Ishikawa (cell line): ENCODE measurements at regions not wholly inside any gene's neighbourhood (a gene's known extent, or its start where the extent isn't known, plus 50 kb on each side); places are given as distances from the start of the nearest gene placed in this dataset.

ENCODE experiments used
- CEBPB ChIP-seq: IDR thresholded peaks from 2 replicates; pipeline ENCODE4 v1.6.1; 2012
- CREB1 ChIP-seq: IDR thresholded peaks from 2 replicates; pipeline ENCODE4 v1.6.1; 2012; ENCODE audit warnings: low read depth
- EGR1 ChIP-seq: IDR thresholded peaks from 2 replicates; pipeline ENCODE4 v1.6.1; 2012
- EP300 ChIP-seq: IDR thresholded peaks from 2 replicates; pipeline ENCODE4 v1.6.1; 2012; ENCODE audit warnings: borderline replicate concordance
- FOXM1 ChIP-seq: IDR thresholded peaks from 2 replicates; pipeline ENCODE4 v1.6.1; 2012; ENCODE audit warnings: low read depth, borderline replicate concordance
- RAD21 ChIP-seq: IDR thresholded peaks from 2 replicates; pipeline ENCODE4 v1.6.1; 2012; ENCODE audit warnings: low read depth
- REST ChIP-seq: IDR thresholded peaks from 2 replicates; pipeline ENCODE4 v1.6.1; 2012; ENCODE audit warnings: low read depth, mild to moderate bottlenecking
- TCF12 ChIP-seq: IDR thresholded peaks from 2 replicates; pipeline ENCODE4 v1.6.1; 2012; ENCODE audit warnings: low read depth
- TEAD4 ChIP-seq: IDR thresholded peaks from 2 replicates; pipeline ENCODE4 v1.6.1; 2012
- USF1 ChIP-seq: IDR thresholded peaks from 2 replicates; pipeline ENCODE4 v1.6.1; 2012
- ZBTB7A ChIP-seq: IDR thresholded peaks from 2 replicates; pipeline ENCODE4 v1.6.1; 2012; ENCODE audit warnings: low read depth
- TF ChIP-seq, protein P1 (sequence below): IDR thresholded peaks from 2 replicates; pipeline ENCODE4 v1.6.1; 2012

DNA sequence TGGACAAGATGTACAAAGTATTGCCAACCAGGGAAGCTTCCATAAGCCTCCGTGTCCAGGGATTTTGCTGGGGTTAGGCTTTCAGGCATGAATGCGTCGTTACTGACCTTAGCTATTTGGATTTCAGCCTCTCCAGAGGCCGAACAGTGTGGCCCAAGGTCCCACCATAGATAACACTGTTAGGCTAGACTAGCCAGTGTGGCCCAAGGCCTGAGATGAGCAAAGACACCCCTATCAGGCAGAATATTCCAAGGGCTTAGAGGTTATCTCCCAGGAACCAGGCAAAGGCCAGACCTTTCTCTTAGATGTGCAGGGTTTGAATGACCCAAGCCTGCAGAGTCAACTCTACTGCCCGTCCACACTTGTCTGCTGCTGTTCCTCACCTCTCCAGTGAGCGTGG is 131.7 kb upstream of the NDUFV2 start:
- TF ChIP-seq, protein P1, sequence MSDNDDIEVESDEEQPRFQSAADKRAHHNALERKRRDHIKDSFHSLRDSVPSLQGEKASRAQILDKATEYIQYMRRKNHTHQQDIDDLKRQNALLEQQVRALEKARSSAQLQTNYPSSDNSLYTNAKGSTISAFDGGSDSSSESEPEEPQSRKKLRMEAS: no peak
- TF ChIP-seq RAD21 (no peak), EP300 (no peak), CEBPB (no peak), EGR1 (no peak), ZBTB7A (no peak), REST (no peak), FOXM1 (no peak), USF1 (no peak), TEAD4 (no peak), CREB1 (no peak), TCF12 (no peak)
